ENCODE measurements at regions not wholly inside any gene's neighbourhood (a gene's known extent, or its start where the extent isn't known, plus 50 kb on each side); places are given as distances from the start of the nearest gene placed in this dataset.

GRCh38 chr13:109881347-109881725 lies 95.0 kb upstream of the IRS2 start:
- no peak for TF ChIP-seq POLR2A (IDR thresholded peaks at IDR 0.05)
- TF ChIP-seq CTCF (IDR thresholded peaks at IDR 0.05) = no peak
- no peak for TF ChIP-seq EP300 (IDR thresholded peaks at IDR 0.05)
- no peak for TF ChIP-seq POLR2AphosphoS5 (IDR thresholded peaks at IDR 0.05)
- H3K36me3 ChIP-seq = no peaks in the 10 kb centered on the region
- ATAC-seq (ENCODE audit: low FRiP score in 2 of 2) (no peak), DNase-seq (no peak)
- H3K4me3 ChIP-seq = no peak overlapping the region
- no peak overlapping the region for H3K27ac ChIP-seq
- H3K4me1 ChIP-seq = peaks cover 0 to under 1% (median 0%) of the 10 kb centered on the region in 4 donors
- no peaks in the 10 kb centered on the region for H3K27me3 ChIP-seq
- no peaks in the 10 kb centered on the region for H3K9me3 ChIP-seq
- 89 to 94% methylated on average over 14 of the region's 14 CpGs for WGBS, 2 donors

GRCh38 chr13:109880371-109881346 lies 94.3 kb upstream of the IRS2 start:
- Histone ChIP-seq H3K4me3 (no peak overlapping the region), H3K9me3 (no peaks in the 10 kb centered on the region), H3K36me3 (no peaks in the 10 kb centered on the region), H3K4me1 (peaks cover 0 to 7% (median 5%) of the 10 kb centered on the region in 4 donors), H3K27ac (no peak overlapping the region), H3K27me3 (no peaks in the 10 kb centered on the region)
- TF ChIP-seq CTCF (IDR thresholded peaks at IDR 0.05) (no peak), POLR2A (IDR thresholded peaks at IDR 0.05) (no peak), POLR2AphosphoS5 (IDR thresholded peaks at IDR 0.05) (no peak), EP300 (IDR thresholded peaks at IDR 0.05) (no peak)
- WGBS, 2 donors = 78% methylated on average over 30 to 35 of the region's 35 CpGs
- DNase-seq = no peak
- peak in 1 of 2 donors; percentile 8 for ATAC-seq (ENCODE audit: low FRiP score in 2 of 2)

GRCh38 chr13:109879338-109879737 lies 93.0 kb upstream of the IRS2 start:
- WGBS, 2 donors = 75 to 88% methylated on average over 4 to 6 of the region's 6 CpGs
- no peak for ATAC-seq (ENCODE audit: low FRiP score in 2 of 2)

GRCh38 chr13:109877809-109878208 lies 91.4 kb upstream of the IRS2 start:
- no peaks in the 10 kb centered on the region for H3K27me3 ChIP-seq

More at GRCh38 chr13:109879338-109879737, 93.0 kb upstream of the IRS2 start:
- Histone ChIP-seq H3K36me3 (no peaks in the 10 kb centered on the region), H3K4me3 (no peak overlapping the region), H3K27me3 (no peaks in the 10 kb centered on the region), H3K4me1 (peaks cover 0 to 19% (median 7%) of the 10 kb centered on the region in 4 donors), H3K27ac (no peak overlapping the region), H3K9me3 (no peaks in the 10 kb centered on the region)
- DNase-seq = no peak
- TF ChIP-seq EP300 (IDR thresholded peaks at IDR 0.05) = no peak
- no peak for TF ChIP-seq POLR2A (IDR thresholded peaks at IDR 0.05)
- no peak for TF ChIP-seq CTCF (IDR thresholded peaks at IDR 0.05)
- no peak for TF ChIP-seq POLR2AphosphoS5 (IDR thresholded peaks at IDR 0.05)

More at GRCh38 chr13:109877809-109878208, 91.4 kb upstream of the IRS2 start:
- DNase-seq = no peak
- Histone ChIP-seq H3K4me3 (no peak overlapping the region), H3K9me3 (no peaks in the 10 kb centered on the region), H3K4me1 (peaks cover 0 to 20% (median 7%) of the 10 kb centered on the region in 4 donors), H3K27ac (no peak overlapping the region), H3K36me3 (no peaks in the 10 kb centered on the region)
- no peak for ATAC-seq (ENCODE audit: low FRiP score in 2 of 2)
- TF ChIP-seq POLR2A (IDR thresholded peaks at IDR 0.05) = no peak
- no peak for TF ChIP-seq POLR2AphosphoS5 (IDR thresholded peaks at IDR 0.05)
- no peak for TF ChIP-seq EP300 (IDR thresholded peaks at IDR 0.05)
- TF ChIP-seq CTCF (IDR thresholded peaks at IDR 0.05) = no peak
- WGBS, 2 donors = 93 to 95% methylated on average over 7 of the region's 7 CpGs
